22Rv1 (cell line): ENCODE measurements at regions not wholly inside any gene's neighbourhood (a gene's known extent, or its start where the extent isn't known, plus 50 kb on each side); places are given as distances from the start of the nearest gene placed in this dataset.

Source experiments
- CTCF ChIP-seq: fragments of 450-650 bp; IDR thresholded peaks from 2 replicates; pipeline ENCODE4 v1.5.1; 2017; ENCODE audit warnings: mild to moderate bottlenecking
- ZFX ChIP-seq: fragments of 450-650 bp; IDR thresholded peaks from 2 replicates; pipeline ENCODE4 v1.6.1; 2017; ENCODE audit warnings: antibody characterized with exemption, borderline replicate concordance

GRCh38 chr4:89618151-89618550, 218.8 kb downstream of the SNCA start:
- no peak for TF ChIP-seq CTCF
- TF ChIP-seq ZFX = no peak
